ENCODE measurements at regions not wholly inside any gene's neighbourhood (a gene's known extent, or its start where the extent isn't known, plus 50 kb on each side); places are given as distances from the start of the nearest gene placed in this dataset.
"Not testable (repeated sequence)": the region's sequence is repeated elsewhere in the genome, so short reads cannot be mapped to it uniquely, and the experiment has no call there.

- DNase-seq = no peak
These were observed 60.7 kb upstream of the PHF21A start for GRCh38 chr11:46181843-46182424.

GRCh38 chr11:46181387-46181786, 60.1 kb upstream of the PHF21A start:
- no peak for DNase-seq

- DNase-seq = no peak
These were observed 59.5 kb upstream of the PHF21A start for GRCh38 chr11:46180736-46181135.

- no peak for DNase-seq
These were observed 57.3 kb upstream of the PHF21A start for GRCh38 chr11:46178513-46178912.

- no peak for DNase-seq
These were observed 55.2 kb upstream of the PHF21A start for GRCh38 chr11:46176421-46176820.

GRCh38 chr11:46175401-46176002, 54.2 kb upstream of the PHF21A start:
- DNase-seq = no peak

GRCh38 chr11:46171693-46172092, 50.4 kb upstream of the PHF21A start:
- DNase-seq = not testable (repeated sequence)

Data from right hindlimb (tissue), 1 donor.